ENCODE measurements at regions not wholly inside any gene's neighbourhood (a gene's known extent, or its start where the extent isn't known, plus 50 kb on each side); places are given as distances from the start of the nearest gene placed in this dataset.

GRCh38 chr2:71951083-71951468 is 196.6 kb downstream of the CYP26B1 start (continued):
- TF ChIP-seq, protein P1, sequence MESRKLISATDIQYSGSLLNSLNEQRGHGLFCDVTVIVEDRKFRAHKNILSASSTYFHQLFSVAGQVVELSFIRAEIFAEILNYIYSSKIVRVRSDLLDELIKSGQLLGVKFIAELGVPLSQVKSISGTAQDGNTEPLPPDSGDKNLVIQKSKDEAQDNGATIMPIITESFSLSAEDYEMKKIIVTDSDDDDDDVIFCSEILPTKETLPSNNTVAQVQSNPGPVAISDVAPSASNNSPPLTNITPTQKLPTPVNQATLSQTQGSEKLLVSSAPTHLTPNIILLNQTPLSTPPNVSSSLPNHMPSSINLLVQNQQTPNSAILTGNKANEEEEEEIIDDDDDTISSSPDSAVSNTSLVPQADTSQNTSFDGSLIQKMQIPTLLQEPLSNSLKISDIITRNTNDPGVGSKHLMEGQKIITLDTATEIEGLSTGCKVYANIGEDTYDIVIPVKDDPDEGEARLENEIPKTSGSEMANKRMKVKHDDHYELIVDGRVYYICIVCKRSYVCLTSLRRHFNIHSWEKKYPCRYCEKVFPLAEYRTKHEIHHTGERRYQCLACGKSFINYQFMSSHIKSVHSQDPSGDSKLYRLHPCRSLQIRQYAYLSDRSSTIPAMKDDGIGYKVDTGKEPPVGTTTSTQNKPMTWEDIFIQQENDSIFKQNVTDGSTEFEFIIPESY (IDR thresholded peaks at IDR 0.05): no peak
- TF ChIP-seq BRCA1 (IDR thresholded peaks at IDR 0.05; ENCODE audit: low read depth, low read length): no peak

DNA sequence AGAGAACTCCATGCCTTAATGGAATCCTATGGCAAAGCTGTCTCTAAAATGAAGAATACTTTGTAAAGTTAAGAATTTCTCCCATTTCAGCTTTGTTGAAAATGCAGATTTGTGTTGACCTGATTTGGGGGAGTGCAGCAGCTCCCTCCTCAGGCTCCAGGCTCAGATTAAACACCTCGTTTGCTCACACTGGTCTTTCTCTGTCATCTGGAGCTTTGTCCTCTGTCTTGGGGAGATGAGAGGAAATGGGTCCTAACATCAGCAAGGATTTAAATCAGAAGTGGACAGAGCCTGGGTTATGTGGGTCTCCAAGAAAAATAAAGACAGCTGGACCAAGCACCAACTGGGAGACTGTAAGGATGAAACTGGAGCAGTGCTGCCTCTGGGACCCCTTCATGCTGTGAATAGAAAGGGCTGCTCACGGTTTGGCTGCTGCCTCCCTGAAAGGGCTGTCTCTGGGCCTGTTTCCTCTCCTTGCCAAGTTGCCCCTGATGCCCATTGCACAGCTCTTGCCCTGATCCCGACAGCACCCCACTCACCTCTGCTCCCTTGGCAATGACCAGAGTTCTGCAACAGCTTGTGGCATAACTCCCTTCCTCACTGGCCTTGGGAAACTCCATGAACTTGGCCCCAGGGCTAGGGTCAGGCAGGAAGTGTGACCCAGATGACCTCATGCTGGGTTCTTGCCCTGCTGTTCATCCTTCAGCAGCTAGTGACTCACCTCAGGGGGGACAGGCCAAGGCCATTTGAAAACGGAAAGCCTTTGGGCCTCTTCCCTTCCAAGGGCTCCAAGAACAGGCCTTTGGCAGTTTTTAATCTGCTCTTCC is 197.2 kb downstream of the CYP26B1 start:
- ChIA-PET SMC1A (ENCODE audit: uncharacterized antibody, unreplicated experiment) (no interaction called here), RAD21 (ENCODE audit: unreplicated experiment) (no interaction called here), CTCF (interaction anchor here (1.0 kb wide), 1 partner anchor 14 kb away, joined by 3 read pairs; no protein-coding TSS in a partner anchor), POLR2A (no interaction called here)
- Histone ChIP-seq H3K4me3 (no peak overlapping the region), H3K9me3 (replicated peaks; ENCODE audit: control insufficient read depth, insufficient read depth, low read length) (no peaks in the 10 kb centered on the region), H3K79me2 (ENCODE audit: control insufficient read depth, insufficient read depth, low read length) (no peaks in the 10 kb centered on the region), H3K4me1 (ENCODE audit: control insufficient read depth, insufficient read depth, low read length) (no peaks in the 10 kb centered on the region), H3K27me3 (replicated peaks in 1 of 2; ENCODE audit: control insufficient read depth in 2 of 2, insufficient read depth in 2 of 2, low read length in 1 of 2) (no peaks in the 10 kb centered on the region; a peak in 1 of 4 replicates), H3K36me3 (ENCODE audit: control insufficient read depth in 2 of 2, insufficient read depth in 2 of 2, low read length in 1 of 2) (no peaks in the 10 kb centered on the region), H3K27ac (ENCODE audit: control insufficient read depth, insufficient read depth) (no peak overlapping the region), H4K20me1 (ENCODE audit: control insufficient read depth, insufficient read depth) (no peaks in the 10 kb centered on the region), H3K9ac (ENCODE audit: control insufficient read depth, insufficient read depth, low read length) (no peak overlapping the region), H2AFZ (ENCODE audit: control insufficient read depth, low read depth, low read length) (no peak overlapping the region), H3K4me2 (ENCODE audit: control insufficient read depth, insufficient read depth) (no peak overlapping the region)
- BruUV-seq (replicated peaks): no TSS peak
- no peak for FAIRE-seq
- intact Hi-C loops (cut with micrococcal nuclease; ENCODE audit: unreplicated experiment) (no loop called here), in situ Hi-C loops (cut with MboI) (no loop called here)
- ATAC-seq: no peak
- no peak for DNase-seq (ENCODE audit: low read depth, low spot score)
- TF ChIP-seq, protein P2, sequence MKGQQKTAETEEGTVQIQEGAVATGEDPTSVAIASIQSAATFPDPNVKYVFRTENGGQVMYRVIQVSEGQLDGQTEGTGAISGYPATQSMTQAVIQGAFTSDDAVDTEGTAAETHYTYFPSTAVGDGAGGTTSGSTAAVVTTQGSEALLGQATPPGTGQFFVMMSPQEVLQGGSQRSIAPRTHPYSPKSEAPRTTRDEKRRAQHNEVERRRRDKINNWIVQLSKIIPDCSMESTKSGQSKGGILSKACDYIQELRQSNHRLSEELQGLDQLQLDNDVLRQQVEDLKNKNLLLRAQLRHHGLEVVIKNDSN (IDR thresholded peaks at IDR 0.05; ENCODE audit: borderline replicate concordance, extremely low read length, insufficient read depth, low read depth, low read length): no peak
- no peak for TF ChIP-seq ELK1 (IDR thresholded peaks at IDR 0.05; ENCODE audit: low read depth, low read length)
- no peak for TF ChIP-seq PML (IDR thresholded peaks at IDR 0.05; ENCODE audit: low read length)
- TF ChIP-seq, protein P3, sequence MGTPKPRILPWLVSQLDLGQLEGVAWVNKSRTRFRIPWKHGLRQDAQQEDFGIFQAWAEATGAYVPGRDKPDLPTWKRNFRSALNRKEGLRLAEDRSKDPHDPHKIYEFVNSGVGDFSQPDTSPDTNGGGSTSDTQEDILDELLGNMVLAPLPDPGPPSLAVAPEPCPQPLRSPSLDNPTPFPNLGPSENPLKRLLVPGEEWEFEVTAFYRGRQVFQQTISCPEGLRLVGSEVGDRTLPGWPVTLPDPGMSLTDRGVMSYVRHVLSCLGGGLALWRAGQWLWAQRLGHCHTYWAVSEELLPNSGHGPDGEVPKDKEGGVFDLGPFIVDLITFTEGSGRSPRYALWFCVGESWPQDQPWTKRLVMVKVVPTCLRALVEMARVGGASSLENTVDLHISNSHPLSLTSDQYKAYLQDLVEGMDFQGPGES (IDR thresholded peaks at IDR 0.05): no peak
- no peak for TF ChIP-seq RAD21 (IDR thresholded peaks at IDR 0.05; ENCODE audit: insufficient read depth, low read depth, low read length)
- no peak for TF ChIP-seq NFXL1 (IDR thresholded peaks at IDR 0.05; ENCODE audit: borderline replicate concordance)
- TF ChIP-seq SMAD1 (IDR thresholded peaks at IDR 0.05; ENCODE audit: low read depth, partially characterized antibody): no peak
- no peak for TF ChIP-seq CREM (IDR thresholded peaks at IDR 0.05; ENCODE audit: low read depth)
- no peak for TF ChIP-seq CHD4 (IDR thresholded peaks at IDR 0.05)
- no peak for TF ChIP-seq KAT2A (conservative IDR thresholded peaks at IDR 0.05; ENCODE audit: control insufficient read depth, low read depth, low read length)
- TF ChIP-seq, protein P4, sequence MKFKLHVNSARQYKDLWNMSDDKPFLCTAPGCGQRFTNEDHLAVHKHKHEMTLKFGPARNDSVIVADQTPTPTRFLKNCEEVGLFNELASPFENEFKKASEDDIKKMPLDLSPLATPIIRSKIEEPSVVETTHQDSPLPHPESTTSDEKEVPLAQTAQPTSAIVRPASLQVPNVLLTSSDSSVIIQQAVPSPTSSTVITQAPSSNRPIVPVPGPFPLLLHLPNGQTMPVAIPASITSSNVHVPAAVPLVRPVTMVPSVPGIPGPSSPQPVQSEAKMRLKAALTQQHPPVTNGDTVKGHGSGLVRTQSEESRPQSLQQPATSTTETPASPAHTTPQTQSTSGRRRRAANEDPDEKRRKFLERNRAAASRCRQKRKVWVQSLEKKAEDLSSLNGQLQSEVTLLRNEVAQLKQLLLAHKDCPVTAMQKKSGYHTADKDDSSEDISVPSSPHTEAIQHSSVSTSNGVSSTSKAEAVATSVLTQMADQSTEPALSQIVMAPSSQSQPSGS (IDR thresholded peaks at IDR 0.05; ENCODE audit: low read length): no peak
- no peak for TF ChIP-seq RAD51 (IDR thresholded peaks at IDR 0.05)
- no peak for TF ChIP-seq CBX5 (IDR thresholded peaks at IDR 0.05; ENCODE audit: low read depth)
- WGBS (ENCODE audit: insufficient coverage, insufficient replicate concordance, low lambda C conversion rate, missing lambda C conversion rate): 3% methylated on average over 4 of the region's 4 CpGs

Data from GM12878 (cell line).